WTC11 (cell line): ENCODE measurements at regions not wholly inside any gene's neighbourhood (a gene's known extent, or its start where the extent isn't known, plus 50 kb on each side); places are given as distances from the start of the nearest gene placed in this dataset.

Source experiments
- ATAC-seq: fragments of 200-7000 bp; cut with Tn5 transposase; 2 replicates; pipeline ENCODE4 v1.10.0; 2021; ENCODE audit warnings: mild to moderate bottlenecking, moderate library complexity
- CTCF ChIA-PET: fragments of 300-600 bp; sonication (Branson Sonifier 250); formaldehyde crosslinking; loops from one replicate; lab custom pipeline; 2021; ENCODE audit warnings: antibody characterized with exemption; lab: Charles Lee
- POLR2A ChIA-PET: fragments of 350-600 bp; sonication (Branson Sonifier 250); formaldehyde crosslinking; loops from one replicate; lab custom pipeline; 2021; ENCODE audit warnings: antibody characterized with exemption; lab: Charles Lee
- DNase-seq: peaks from one replicate; pipeline ENCODE4 v3.0.0; 2021; ENCODE audit warnings: low spot score
- H3K27ac Mint-ChIP-seq: 2 replicates; pipeline ENCODE4 v1.8.0; 2021; ENCODE audit warnings: mixed read lengths
- H3K27me3 Mint-ChIP-seq: 2 replicates; pipeline ENCODE4 v1.8.0; 2021; ENCODE audit warnings: low read depth, mild to moderate bottlenecking, moderate library complexity, mixed read lengths
- H3K36me3 Mint-ChIP-seq: 2 replicates; pipeline ENCODE4 v1.8.0; 2021; ENCODE audit warnings: mixed read lengths
- H3K4me1 Mint-ChIP-seq: 2 replicates; pipeline ENCODE4 v1.8.0; 2022; ENCODE audit warnings: mixed read lengths
- H3K4me3 Mint-ChIP-seq: 2 replicates; pipeline ENCODE4 v1.8.0; 2021; ENCODE audit warnings: mild to moderate bottlenecking, moderate library complexity, mixed read lengths
- H3K9me3 Mint-ChIP-seq: 2 replicates; pipeline ENCODE4 v1.8.0; 2021; ENCODE audit warnings: mixed read lengths
- NFE2L1 ChIP-seq: sonication (generic); formaldehyde crosslinking; IDR thresholded peaks from 2 replicates; pipeline ENCODE4 v1.8.1; 2023; ENCODE audit warnings: missing genetic modification reagents
- NFYB ChIP-seq: sonication (generic); formaldehyde crosslinking; conservative IDR thresholded peaks from 2 replicates; pipeline ENCODE4 v1.8.0; 2022; ENCODE audit warnings: low read depth, missing genetic modification reagents
- PRRX2 ChIP-seq: fragments of 250-450 bp; sonication (Bioruptor Pico); IDR thresholded peaks from 2 replicates; pipeline ENCODE4 v1.8.0; 2021; ENCODE audit warnings: mild to moderate bottlenecking
- RELA ChIP-seq: sonication (generic); formaldehyde crosslinking; IDR thresholded peaks from 2 replicates; pipeline ENCODE4 v1.8.1; 2022; ENCODE audit warnings: missing genetic modification reagents, mild to moderate bottlenecking, borderline replicate concordance
- SP1 ChIP-seq: sonication (generic); formaldehyde crosslinking; conservative IDR thresholded peaks from 2 replicates; pipeline ENCODE4 v1.8.1; 2022; ENCODE audit warnings: missing genetic modification reagents
- ZNF219 ChIP-seq: sonication (generic); formaldehyde crosslinking; IDR thresholded peaks from 2 replicates; pipeline ENCODE4 v1.8.0; 2023; ENCODE audit warnings: missing genetic modification reagents, mild to moderate bottlenecking, borderline replicate concordance
- TF ChIP-seq, protein P1 (sequence below): sonication (generic); formaldehyde crosslinking; IDR thresholded peaks from 2 replicates; pipeline ENCODE4 v1.8.1; 2023; ENCODE audit warnings: mild to moderate bottlenecking, moderate library complexity, missing genetic modification reagents
- TF ChIP-seq, protein P2 (sequence below): fragments of 200-600 bp; IDR thresholded peaks from 2 replicates; pipeline ENCODE4 v1.8.0; 2022; ENCODE audit warnings: antibody characterized with exemption
- TF ChIP-seq, protein P3 (sequence below): sonication (generic); formaldehyde crosslinking; IDR thresholded peaks from 2 replicates; pipeline ENCODE4 v1.8.1; 2022; ENCODE audit warnings: mild to moderate bottlenecking, moderate library complexity, missing genetic modification reagents
- TF ChIP-seq, protein P4 (sequence below): sonication (generic); formaldehyde crosslinking; IDR thresholded peaks from 2 replicates; pipeline ENCODE4 v1.8.0; 2023; ENCODE audit warnings: missing genetic modification reagents, mild to moderate bottlenecking, borderline replicate concordance
- TF ChIP-seq, protein P5 (sequence below): sonication (generic); formaldehyde crosslinking; IDR thresholded peaks from 2 replicates; pipeline ENCODE4 v1.8.0; 2023; ENCODE audit warnings: missing genetic modification reagents
- TF ChIP-seq, protein P6 (sequence below): sonication (generic); formaldehyde crosslinking; IDR thresholded peaks from 2 replicates; pipeline ENCODE4 v1.8.1; 2022; ENCODE audit warnings: mild to moderate bottlenecking, missing genetic modification reagents, moderate library complexity, borderline replicate concordance
- TF ChIP-seq, protein P7 (sequence below): fragments of 250-450 bp; sonication (Bioruptor Pico); IDR thresholded peaks from 2 replicates; pipeline ENCODE4 v1.9.0; 2021; ENCODE audit warnings: moderate library complexity, mild to moderate bottlenecking, inconsistent platforms, borderline replicate concordance
- TF ChIP-seq, protein P8 (sequence below): sonication (generic); formaldehyde crosslinking; IDR thresholded peaks from 2 replicates; pipeline ENCODE4 v1.8.1; 2022; ENCODE audit warnings: missing genetic modification reagents, borderline replicate concordance
- TF ChIP-seq, protein P9 (sequence below): sonication (generic); formaldehyde crosslinking; conservative IDR thresholded peaks from 2 replicates; pipeline ENCODE4 v1.8.1; 2023; ENCODE audit warnings: mild to moderate bottlenecking, low read depth, missing genetic modification reagents, moderate library complexity

DNA sequence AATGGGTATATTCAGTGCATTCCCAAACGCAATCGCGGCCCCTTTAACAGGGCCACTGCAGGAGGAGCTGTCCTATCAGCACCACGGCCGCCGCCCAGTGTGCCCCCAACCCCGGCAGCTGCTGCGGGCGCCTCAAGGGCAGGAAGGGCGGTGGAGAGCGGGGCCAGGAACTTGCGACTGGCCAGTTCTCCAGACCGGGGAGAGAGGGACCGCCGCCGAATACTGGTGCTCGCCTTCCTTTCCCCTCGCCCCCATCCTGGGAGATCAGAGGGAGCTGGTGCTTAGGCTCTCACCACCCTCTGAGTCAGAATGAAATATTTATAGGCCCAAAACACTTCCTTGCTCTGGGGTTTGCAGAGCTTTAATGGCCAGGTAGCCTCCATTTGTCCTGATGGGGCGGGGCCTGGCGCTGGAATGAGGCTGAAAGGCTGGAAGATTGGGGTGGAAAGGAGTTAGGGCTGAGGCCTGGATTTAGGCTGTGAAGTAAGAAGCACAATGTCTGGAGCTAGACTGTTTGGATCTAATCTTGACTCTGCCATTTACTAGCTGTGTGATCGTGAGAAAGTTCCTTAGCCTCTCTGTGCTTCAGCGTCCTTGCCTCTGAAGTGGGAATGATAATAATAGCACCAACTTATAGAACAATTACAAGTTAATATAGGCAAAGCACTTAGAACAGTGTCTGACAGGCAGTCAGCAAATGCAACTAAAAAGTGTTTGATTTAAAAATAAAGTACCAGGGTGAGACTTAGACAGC is 75.5 kb downstream of the NAV1 start (continued):
- TF ChIP-seq, protein P1, sequence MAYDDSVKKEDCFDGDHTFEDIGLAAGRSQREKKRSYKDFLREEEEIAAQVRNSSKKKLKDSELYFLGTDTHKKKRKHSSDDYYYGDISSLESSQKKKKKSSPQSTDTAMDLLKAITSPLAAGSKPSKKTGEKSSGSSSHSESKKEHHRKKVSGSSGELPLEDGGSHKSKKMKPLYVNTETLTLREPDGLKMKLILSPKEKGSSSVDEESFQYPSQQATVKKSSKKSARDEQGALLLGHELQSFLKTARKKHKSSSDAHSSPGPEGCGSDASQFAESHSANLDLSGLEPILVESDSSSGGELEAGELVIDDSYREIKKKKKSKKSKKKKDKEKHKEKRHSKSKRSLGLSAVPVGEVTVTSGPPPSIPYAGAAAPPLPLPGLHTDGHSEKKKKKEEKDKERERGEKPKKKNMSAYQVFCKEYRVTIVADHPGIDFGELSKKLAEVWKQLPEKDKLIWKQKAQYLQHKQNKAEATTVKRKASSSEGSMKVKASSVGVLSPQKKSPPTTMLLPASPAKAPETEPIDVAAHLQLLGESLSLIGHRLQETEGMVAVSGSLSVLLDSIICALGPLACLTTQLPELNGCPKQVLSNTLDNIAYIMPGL (CRISPR knock-in tag), result no peak
- TF ChIP-seq, all 79 proteins: peak for 11

DNA sequence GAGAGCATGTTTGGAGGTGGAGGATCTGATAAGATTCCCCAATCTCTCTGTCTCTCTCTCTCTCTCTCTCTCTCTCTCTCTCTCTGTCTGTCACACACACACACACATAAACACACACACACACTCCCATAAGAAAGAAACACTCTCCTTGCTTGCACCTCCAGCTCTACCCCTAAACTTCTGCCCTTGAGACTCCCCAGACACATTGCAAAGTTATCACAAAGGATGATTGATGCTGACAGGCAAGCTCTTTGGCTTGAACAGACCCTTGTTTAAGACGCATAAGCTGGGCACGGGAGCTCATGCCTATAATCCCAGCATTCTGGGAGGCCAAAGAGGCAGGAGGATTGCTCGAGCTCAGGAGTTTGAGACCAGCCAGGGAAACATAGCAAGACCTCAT is 78.2 kb downstream of the NAV1 start:
- Mint-ChIP-seq H3K9me3 (no peaks in the 10 kb centered on the region), H3K36me3 (no peaks in the 10 kb centered on the region), H3K27me3 (peaks cover 4% of the 10 kb centered on the region), H3K27ac (no peak overlapping the region), H3K4me1 (peaks cover 34% of the 10 kb centered on the region), H3K4me3 (no peak overlapping the region)
- POLR2A ChIA-PET, result no interaction called here
- CTCF ChIA-PET, result interaction anchor here (1.2 kb wide), 1 partner anchor 176 kb away, joined by 4 read pairs; no protein-coding TSS in a partner anchor
- DNase-seq (no peak), ATAC-seq (no peak)
- TF ChIP-seq, protein P2, sequence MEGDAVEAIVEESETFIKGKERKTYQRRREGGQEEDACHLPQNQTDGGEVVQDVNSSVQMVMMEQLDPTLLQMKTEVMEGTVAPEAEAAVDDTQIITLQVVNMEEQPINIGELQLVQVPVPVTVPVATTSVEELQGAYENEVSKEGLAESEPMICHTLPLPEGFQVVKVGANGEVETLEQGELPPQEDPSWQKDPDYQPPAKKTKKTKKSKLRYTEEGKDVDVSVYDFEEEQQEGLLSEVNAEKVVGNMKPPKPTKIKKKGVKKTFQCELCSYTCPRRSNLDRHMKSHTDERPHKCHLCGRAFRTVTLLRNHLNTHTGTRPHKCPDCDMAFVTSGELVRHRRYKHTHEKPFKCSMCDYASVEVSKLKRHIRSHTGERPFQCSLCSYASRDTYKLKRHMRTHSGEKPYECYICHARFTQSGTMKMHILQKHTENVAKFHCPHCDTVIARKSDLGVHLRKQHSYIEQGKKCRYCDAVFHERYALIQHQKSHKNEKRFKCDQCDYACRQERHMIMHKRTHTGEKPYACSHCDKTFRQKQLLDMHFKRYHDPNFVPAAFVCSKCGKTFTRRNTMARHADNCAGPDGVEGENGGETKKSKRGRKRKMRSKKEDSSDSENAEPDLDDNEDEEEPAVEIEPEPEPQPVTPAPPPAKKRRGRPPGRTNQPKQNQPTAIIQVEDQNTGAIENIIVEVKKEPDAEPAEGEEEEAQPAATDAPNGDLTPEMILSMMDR, result no peak
- TF ChIP-seq, protein P3, sequence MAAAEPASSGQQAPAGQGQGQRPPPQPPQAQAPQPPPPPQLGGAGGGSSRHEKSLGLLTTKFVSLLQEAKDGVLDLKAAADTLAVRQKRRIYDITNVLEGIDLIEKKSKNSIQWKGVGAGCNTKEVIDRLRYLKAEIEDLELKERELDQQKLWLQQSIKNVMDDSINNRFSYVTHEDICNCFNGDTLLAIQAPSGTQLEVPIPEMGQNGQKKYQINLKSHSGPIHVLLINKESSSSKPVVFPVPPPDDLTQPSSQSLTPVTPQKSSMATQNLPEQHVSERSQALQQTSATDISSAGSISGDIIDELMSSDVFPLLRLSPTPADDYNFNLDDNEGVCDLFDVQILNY, result no peak
- TF ChIP-seq, protein P4, sequence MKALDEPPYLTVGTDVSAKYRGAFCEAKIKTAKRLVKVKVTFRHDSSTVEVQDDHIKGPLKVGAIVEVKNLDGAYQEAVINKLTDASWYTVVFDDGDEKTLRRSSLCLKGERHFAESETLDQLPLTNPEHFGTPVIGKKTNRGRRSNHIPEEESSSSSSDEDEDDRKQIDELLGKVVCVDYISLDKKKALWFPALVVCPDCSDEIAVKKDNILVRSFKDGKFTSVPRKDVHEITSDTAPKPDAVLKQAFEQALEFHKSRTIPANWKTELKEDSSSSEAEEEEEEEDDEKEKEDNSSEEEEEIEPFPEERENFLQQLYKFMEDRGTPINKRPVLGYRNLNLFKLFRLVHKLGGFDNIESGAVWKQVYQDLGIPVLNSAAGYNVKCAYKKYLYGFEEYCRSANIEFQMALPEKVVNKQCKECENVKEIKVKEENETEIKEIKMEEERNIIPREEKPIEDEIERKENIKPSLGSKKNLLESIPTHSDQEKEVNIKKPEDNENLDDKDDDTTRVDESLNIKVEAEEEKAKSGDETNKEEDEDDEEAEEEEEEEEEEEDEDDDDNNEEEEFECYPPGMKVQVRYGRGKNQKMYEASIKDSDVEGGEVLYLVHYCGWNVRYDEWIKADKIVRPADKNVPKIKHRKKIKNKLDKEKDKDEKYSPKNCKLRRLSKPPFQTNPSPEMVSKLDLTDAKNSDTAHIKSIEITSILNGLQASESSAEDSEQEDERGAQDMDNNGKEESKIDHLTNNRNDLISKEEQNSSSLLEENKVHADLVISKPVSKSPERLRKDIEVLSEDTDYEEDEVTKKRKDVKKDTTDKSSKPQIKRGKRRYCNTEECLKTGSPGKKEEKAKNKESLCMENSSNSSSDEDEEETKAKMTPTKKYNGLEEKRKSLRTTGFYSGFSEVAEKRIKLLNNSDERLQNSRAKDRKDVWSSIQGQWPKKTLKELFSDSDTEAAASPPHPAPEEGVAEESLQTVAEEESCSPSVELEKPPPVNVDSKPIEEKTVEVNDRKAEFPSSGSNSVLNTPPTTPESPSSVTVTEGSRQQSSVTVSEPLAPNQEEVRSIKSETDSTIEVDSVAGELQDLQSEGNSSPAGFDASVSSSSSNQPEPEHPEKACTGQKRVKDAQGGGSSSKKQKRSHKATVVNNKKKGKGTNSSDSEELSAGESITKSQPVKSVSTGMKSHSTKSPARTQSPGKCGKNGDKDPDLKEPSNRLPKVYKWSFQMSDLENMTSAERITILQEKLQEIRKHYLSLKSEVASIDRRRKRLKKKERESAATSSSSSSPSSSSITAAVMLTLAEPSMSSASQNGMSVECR (CRISPR knock-in tag), result no peak
- TF ChIP-seq NFE2L1 (no peak), PRRX2 (CRISPR knock-in tag) (no peak), SP1 (no peak), ZNF219 (CRISPR knock-in tag) (no peak), NFYB (no peak), RELA (CRISPR knock-in tag) (no peak)
- TF ChIP-seq, protein P5, sequence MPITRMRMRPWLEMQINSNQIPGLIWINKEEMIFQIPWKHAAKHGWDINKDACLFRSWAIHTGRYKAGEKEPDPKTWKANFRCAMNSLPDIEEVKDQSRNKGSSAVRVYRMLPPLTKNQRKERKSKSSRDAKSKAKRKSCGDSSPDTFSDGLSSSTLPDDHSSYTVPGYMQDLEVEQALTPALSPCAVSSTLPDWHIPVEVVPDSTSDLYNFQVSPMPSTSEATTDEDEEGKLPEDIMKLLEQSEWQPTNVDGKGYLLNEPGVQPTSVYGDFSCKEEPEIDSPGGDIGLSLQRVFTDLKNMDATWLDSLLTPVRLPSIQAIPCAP, result no peak
- TF ChIP-seq, protein P6, sequence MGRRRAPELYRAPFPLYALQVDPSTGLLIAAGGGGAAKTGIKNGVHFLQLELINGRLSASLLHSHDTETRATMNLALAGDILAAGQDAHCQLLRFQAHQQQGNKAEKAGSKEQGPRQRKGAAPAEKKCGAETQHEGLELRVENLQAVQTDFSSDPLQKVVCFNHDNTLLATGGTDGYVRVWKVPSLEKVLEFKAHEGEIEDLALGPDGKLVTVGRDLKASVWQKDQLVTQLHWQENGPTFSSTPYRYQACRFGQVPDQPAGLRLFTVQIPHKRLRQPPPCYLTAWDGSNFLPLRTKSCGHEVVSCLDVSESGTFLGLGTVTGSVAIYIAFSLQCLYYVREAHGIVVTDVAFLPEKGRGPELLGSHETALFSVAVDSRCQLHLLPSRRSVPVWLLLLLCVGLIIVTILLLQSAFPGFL (CRISPR knock-in tag), result no peak
- TF ChIP-seq, protein P7, sequence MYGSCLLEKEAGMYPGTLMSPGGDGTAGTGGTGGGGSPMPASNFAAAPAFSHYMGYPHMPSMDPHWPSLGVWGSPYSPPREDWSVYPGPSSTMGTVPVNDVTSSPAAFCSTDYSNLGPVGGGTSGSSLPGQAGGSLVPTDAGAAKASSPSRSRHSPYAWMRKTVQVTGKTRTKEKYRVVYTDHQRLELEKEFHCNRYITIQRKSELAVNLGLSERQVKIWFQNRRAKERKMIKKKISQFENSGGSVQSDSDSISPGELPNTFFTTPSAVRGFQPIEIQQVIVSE, result no peak
- TF ChIP-seq, protein P1 (CRISPR knock-in tag), result no peak
- TF ChIP-seq, protein P8, sequence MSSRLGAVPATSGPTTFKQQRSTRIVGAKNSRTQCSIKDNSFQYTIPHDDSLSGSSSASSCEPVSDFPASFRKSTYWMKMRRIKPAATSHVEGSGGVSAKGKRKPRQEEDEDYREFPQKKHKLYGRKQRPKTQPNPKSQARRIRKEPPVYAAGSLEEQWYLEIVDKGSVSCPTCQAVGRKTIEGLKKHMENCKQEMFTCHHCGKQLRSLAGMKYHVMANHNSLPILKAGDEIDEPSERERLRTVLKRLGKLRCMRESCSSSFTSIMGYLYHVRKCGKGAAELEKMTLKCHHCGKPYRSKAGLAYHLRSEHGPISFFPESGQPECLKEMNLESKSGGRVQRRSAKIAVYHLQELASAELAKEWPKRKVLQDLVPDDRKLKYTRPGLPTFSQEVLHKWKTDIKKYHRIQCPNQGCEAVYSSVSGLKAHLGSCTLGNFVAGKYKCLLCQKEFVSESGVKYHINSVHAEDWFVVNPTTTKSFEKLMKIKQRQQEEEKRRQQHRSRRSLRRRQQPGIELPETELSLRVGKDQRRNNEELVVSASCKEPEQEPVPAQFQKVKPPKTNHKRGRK (CRISPR knock-in tag), result no peak
- TF ChIP-seq, protein P9, sequence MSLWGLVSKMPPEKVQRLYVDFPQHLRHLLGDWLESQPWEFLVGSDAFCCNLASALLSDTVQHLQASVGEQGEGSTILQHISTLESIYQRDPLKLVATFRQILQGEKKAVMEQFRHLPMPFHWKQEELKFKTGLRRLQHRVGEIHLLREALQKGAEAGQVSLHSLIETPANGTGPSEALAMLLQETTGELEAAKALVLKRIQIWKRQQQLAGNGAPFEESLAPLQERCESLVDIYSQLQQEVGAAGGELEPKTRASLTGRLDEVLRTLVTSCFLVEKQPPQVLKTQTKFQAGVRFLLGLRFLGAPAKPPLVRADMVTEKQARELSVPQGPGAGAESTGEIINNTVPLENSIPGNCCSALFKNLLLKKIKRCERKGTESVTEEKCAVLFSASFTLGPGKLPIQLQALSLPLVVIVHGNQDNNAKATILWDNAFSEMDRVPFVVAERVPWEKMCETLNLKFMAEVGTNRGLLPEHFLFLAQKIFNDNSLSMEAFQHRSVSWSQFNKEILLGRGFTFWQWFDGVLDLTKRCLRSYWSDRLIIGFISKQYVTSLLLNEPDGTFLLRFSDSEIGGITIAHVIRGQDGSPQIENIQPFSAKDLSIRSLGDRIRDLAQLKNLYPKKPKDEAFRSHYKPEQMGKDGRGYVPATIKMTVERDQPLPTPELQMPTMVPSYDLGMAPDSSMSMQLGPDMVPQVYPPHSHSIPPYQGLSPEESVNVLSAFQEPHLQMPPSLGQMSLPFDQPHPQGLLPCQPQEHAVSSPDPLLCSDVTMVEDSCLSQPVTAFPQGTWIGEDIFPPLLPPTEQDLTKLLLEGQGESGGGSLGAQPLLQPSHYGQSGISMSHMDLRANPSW, result no peak
